Keratinocyte (primary cell): ENCODE measurements at regions not wholly inside any gene's neighbourhood (a gene's known extent, or its start where the extent isn't known, plus 50 kb on each side); places are given as distances from the start of the nearest gene placed in this dataset.

Source experiments
- DNase-seq: peaks from one replicate; pipeline ENCODE4 v3.0.0-alpha.2; 2011; ENCODE audit warnings: low read depth, missing footprints, low spot score
- FAIRE-seq: peaks from 2 replicates; lab custom pipeline; 2011; peaks lifted over from hg19 to GRCh38; lab: Jason Lieb, UNC
- H2AFZ ChIP-seq: 2 replicates; pipeline ENCODE4 v1.6.0; 2012; ENCODE audit warnings: low read length, control low read depth, inconsistent platforms; ENCODE audit not compliant: control insufficient read depth
- H3K27ac ChIP-seq: 2 replicates; pipeline ENCODE4 v1.5.1; 2011; ENCODE audit warnings: low read length; ENCODE audit not compliant: control insufficient read depth, insufficient read depth
- H3K27me3 ChIP-seq: 3 replicates; pipeline ENCODE4 v1.6.0; 2011; ENCODE audit warnings: low read length; ENCODE audit not compliant: control insufficient read depth, insufficient read depth; ENCODE audit errors: extremely low read depth
- H3K36me3 ChIP-seq, 2 experiments: 2 replicates in 1 of 2; 3 replicates in 1 of 2; pipeline ENCODE4 v1.5.1; 2011; ENCODE audit warnings: low read length in 2 of 2, mild to moderate bottlenecking in 1 of 2; ENCODE audit not compliant: control insufficient read depth in 2 of 2, insufficient read depth in 2 of 2; ENCODE audit errors: extremely low read depth in 1 of 2
- H3K4me1 ChIP-seq: 3 replicates; pipeline ENCODE4 v1.5.1; 2011; ENCODE audit warnings: low read length; ENCODE audit not compliant: control insufficient read depth, insufficient read depth; ENCODE audit errors: extremely low read depth
- H3K4me2 ChIP-seq: 3 replicates; pipeline ENCODE4 v1.6.0; 2011; ENCODE audit warnings: low read depth, low read length; ENCODE audit not compliant: control insufficient read depth, insufficient read depth; ENCODE audit errors: extremely low read depth
- H3K4me3 ChIP-seq, 3 experiments: fragments of 200-600 bp in 1 of 3; sonication (generic) in 1 of 3; 2 replicates in 2 of 3; 3 replicates in 1 of 3; pipeline ENCODE4 v1.5.1; 2011 to 2016; ENCODE audit warnings: low read length in 3 of 3, mild to moderate bottlenecking in 3 of 3, control low read depth in 2 of 3, inconsistent platforms in 1 of 3, low read depth in 1 of 3, mixed read lengths in 1 of 3, mixed run types in 1 of 3, moderate library complexity in 1 of 3; ENCODE audit not compliant: control insufficient read depth in 2 of 3, insufficient read depth in 2 of 3; ENCODE audit errors: extremely low read depth in 1 of 3
- H3K79me2 ChIP-seq: 2 replicates; pipeline ENCODE4 v1.6.0; 2012; ENCODE audit warnings: low read length; ENCODE audit not compliant: control insufficient read depth, insufficient read depth
- H3K9ac ChIP-seq: 3 replicates; pipeline ENCODE4 v1.6.0; 2011; ENCODE audit warnings: low read length; ENCODE audit not compliant: control insufficient read depth, insufficient read depth; ENCODE audit errors: extremely low read depth
- H3K9me1 ChIP-seq: 3 replicates; pipeline ENCODE4 v1.6.0; 2011; ENCODE audit warnings: low read length; ENCODE audit not compliant: control insufficient read depth, insufficient read depth; ENCODE audit errors: extremely low read depth
- H3K9me3 ChIP-seq: 2 replicates; pipeline ENCODE4 v1.5.1; 2012; ENCODE audit warnings: low read depth, low read length; ENCODE audit not compliant: control insufficient read depth
- H4K20me1 ChIP-seq: 3 replicates; pipeline ENCODE4 v1.6.0; 2011; ENCODE audit warnings: low read length; ENCODE audit not compliant: control insufficient read depth, insufficient read depth; ENCODE audit errors: extremely low read depth
- CTCF ChIP-seq, 3 experiments: IDR thresholded peaks in 1 of 3; conservative IDR thresholded peaks in 1 of 3; optimal IDR thresholded peaks in 1 of 3; 2 replicates in 2 of 3; 3 replicates in 1 of 3; pipeline versions ENCODE3 to v1.5.1; 2011; ENCODE audit warnings: low read length in 3 of 3, mild to moderate bottlenecking in 3 of 3, moderate library complexity in 2 of 3, control low read depth in 1 of 3, inconsistent platforms in 1 of 3; ENCODE audit not compliant: insufficient read depth in 2 of 3; ENCODE audit errors: extremely low read depth in 1 of 3
- EZH2 ChIP-seq: IDR thresholded peaks from one replicate; pipeline ENCODE4 v1.6.1; 2012; ENCODE audit warnings: inconsistent platforms, mild to moderate bottlenecking, low read length, moderate library complexity
- dilution Hi-C: fragments of 300-500 bp; cut with MboI; formaldehyde crosslinking; loops from one replicate; pipeline ENCODE4 v1.7.0; 2020; ENCODE audit warnings: low sequenced_read_pairs; ENCODE audit not compliant: extremely low pct_ligation_motif_present

- TF ChIP-seq EZH2 (no peak), CTCF (optimal IDR thresholded peaks at IDR 0.05 in 1 of 3, IDR thresholded peaks at IDR 0.05 in 1 of 3, conservative IDR thresholded peaks at IDR 0.05 in 1 of 3; ENCODE audit: extremely low read depth in 1 of 3, insufficient read depth in 2 of 3, low read length in 3 of 3) (no peak)
- Histone ChIP-seq H3K27me3 (no peaks in the 10 kb centered on the region), H3K4me1 (no peaks in the 10 kb centered on the region), H3K4me3 (no peak overlapping the region), H3K36me3 (no peaks in the 10 kb centered on the region), H4K20me1 (no peaks in the 10 kb centered on the region), H3K9ac (no peak overlapping the region), H3K27ac (no peak overlapping the region), H2AFZ (no peak overlapping the region), H3K9me3 (peaks cover 2% of the 10 kb centered on the region), H3K9me1 (no peaks in the 10 kb centered on the region), H3K79me2 (no peaks in the 10 kb centered on the region), H3K4me2 (no peak overlapping the region)
- dilution Hi-C loops: no loop called here
- DNase-seq (no peak), FAIRE-seq (no peak)
Observed at GRCh38 chr7:51867117-51867516, 550.5 kb upstream of the COBL start.

- Histone ChIP-seq H3K27ac (no peak overlapping the region), H3K9ac (no peak overlapping the region), H3K4me2 (no peak overlapping the region), H3K9me1 (no peaks in the 10 kb centered on the region), H4K20me1 (no peaks in the 10 kb centered on the region), H3K27me3 (no peaks in the 10 kb centered on the region), H3K36me3 (no peaks in the 10 kb centered on the region), H3K79me2 (no peaks in the 10 kb centered on the region), H3K9me3 (no peaks in the 10 kb centered on the region), H2AFZ (no peak overlapping the region), H3K4me3 (no peak overlapping the region), H3K4me1 (no peaks in the 10 kb centered on the region)
- no peak for FAIRE-seq
- dilution Hi-C loops: no loop called here
- no peak for DNase-seq
- TF ChIP-seq EZH2 (no peak), CTCF (optimal IDR thresholded peaks at IDR 0.05 in 1 of 3, IDR thresholded peaks at IDR 0.05 in 1 of 3, conservative IDR thresholded peaks at IDR 0.05 in 1 of 3; ENCODE audit: extremely low read depth in 1 of 3, insufficient read depth in 2 of 3, low read length in 3 of 3) (no peak)
Observed at GRCh38 chr7:51860305-51860704, 543.7 kb upstream of the COBL start.
